ENCODE measurements at regions not wholly inside any gene's neighbourhood (a gene's known extent, or its start where the extent isn't known, plus 50 kb on each side); places are given as distances from the start of the nearest gene placed in this dataset.

- no peaks in the 10 kb centered on the region for H3K27me3 Mint-ChIP-seq
- POLR2A ChIA-PET: no interaction called here
- H3K36me3 Mint-ChIP-seq: no peaks in the 10 kb centered on the region
- H3K9me3 Mint-ChIP-seq: no peaks in the 10 kb centered on the region
- H3K27ac Mint-ChIP-seq: no peak overlapping the region
- no peak overlapping the region for H3K4me3 Mint-ChIP-seq
- H3K4me1 Mint-ChIP-seq: no peaks in the 10 kb centered on the region
- DNase-seq (no peak), ATAC-seq (ENCODE audit: low read depth) (no peak)
Measured at GRCh38 chr6:133688705-133689492, 200.0 kb upstream of the TCF21 start.

GRCh38 chr6:133689863-133690262, 199.1 kb upstream of the TCF21 start:
- Mint-ChIP-seq H3K4me3 (no peak overlapping the region), H3K4me1 (no peaks in the 10 kb centered on the region), H3K9me3 (no peaks in the 10 kb centered on the region), H3K27ac (no peak overlapping the region), H3K27me3 (no peaks in the 10 kb centered on the region), H3K36me3 (no peaks in the 10 kb centered on the region)
- POLR2A ChIA-PET: no interaction called here
- DNase-seq (no peak), ATAC-seq (ENCODE audit: low read depth) (no peak)

GRCh38 chr6:133693565-133693964, 195.3 kb upstream of the TCF21 start:
- POLR2A ChIA-PET: no interaction called here

GRCh38 chr6:133697185-133697584, 191.7 kb upstream of the TCF21 start:
- DNase-seq (no peak), ATAC-seq (ENCODE audit: low read depth) (no peak)
- H3K4me1 Mint-ChIP-seq: no peaks in the 10 kb centered on the region
- no peak overlapping the region for H3K4me3 Mint-ChIP-seq
- POLR2A ChIA-PET: no interaction called here
- no peaks in the 10 kb centered on the region for H3K36me3 Mint-ChIP-seq
- no peak overlapping the region for H3K27ac Mint-ChIP-seq
- no peaks in the 10 kb centered on the region for H3K9me3 Mint-ChIP-seq
- peaks cover 3% of the 10 kb centered on the region for H3K27me3 Mint-ChIP-seq

More at GRCh38 chr6:133693565-133693964, 195.3 kb upstream of the TCF21 start:
- no peak overlapping the region for H3K4me3 Mint-ChIP-seq
- ATAC-seq (ENCODE audit: low read depth) (no peak), DNase-seq (no peak)
- no peaks in the 10 kb centered on the region for H3K36me3 Mint-ChIP-seq
- H3K9me3 Mint-ChIP-seq: no peaks in the 10 kb centered on the region
- H3K27me3 Mint-ChIP-seq: no peaks in the 10 kb centered on the region
- no peak overlapping the region for H3K27ac Mint-ChIP-seq
- no peaks in the 10 kb centered on the region for H3K4me1 Mint-ChIP-seq

GRCh38 chr6:133697666-133698065, 191.2 kb upstream of the TCF21 start:
- Mint-ChIP-seq H3K4me1 (no peaks in the 10 kb centered on the region), H3K27me3 (peaks cover 6% of the 10 kb centered on the region), H3K36me3 (no peaks in the 10 kb centered on the region), H3K4me3 (no peak overlapping the region), H3K27ac (no peak overlapping the region), H3K9me3 (no peaks in the 10 kb centered on the region)
- ATAC-seq (ENCODE audit: low read depth) (no peak), DNase-seq (no peak)
- POLR2A ChIA-PET: no interaction called here

GRCh38 chr6:133698272-133698671, 190.6 kb upstream of the TCF21 start:
- H3K9me3 Mint-ChIP-seq: no peaks in the 10 kb centered on the region
- POLR2A ChIA-PET: no interaction called here
- ATAC-seq (ENCODE audit: low read depth): no peak

GRCh38 chr6:133699741-133700385, 189.1 kb upstream of the TCF21 start:
- no peak overlapping the region for H3K4me3 Mint-ChIP-seq
- H3K4me1 Mint-ChIP-seq: no peaks in the 10 kb centered on the region
- ATAC-seq (ENCODE audit: low read depth) (no peak), DNase-seq (no peak)
- H3K27ac Mint-ChIP-seq: no peak overlapping the region
- H3K27me3 Mint-ChIP-seq: peaks cover 8% of the 10 kb centered on the region
- no peaks in the 10 kb centered on the region for H3K36me3 Mint-ChIP-seq
- H3K9me3 Mint-ChIP-seq: no peaks in the 10 kb centered on the region
- POLR2A ChIA-PET: no interaction called here

More at GRCh38 chr6:133698272-133698671, 190.6 kb upstream of the TCF21 start:
- no peak overlapping the region for H3K4me3 Mint-ChIP-seq
- H3K27ac Mint-ChIP-seq: no peak overlapping the region
- H3K36me3 Mint-ChIP-seq: no peaks in the 10 kb centered on the region
- peaks cover 6% of the 10 kb centered on the region for H3K27me3 Mint-ChIP-seq
- no peaks in the 10 kb centered on the region for H3K4me1 Mint-ChIP-seq
- DNase-seq: no peak

GRCh38 chr6:133701633-133702331, 187.1 kb upstream of the TCF21 start:
- peaks cover 14% of the 10 kb centered on the region for H3K27me3 Mint-ChIP-seq
- H3K4me1 Mint-ChIP-seq: no peaks in the 10 kb centered on the region
- H3K36me3 Mint-ChIP-seq: no peaks in the 10 kb centered on the region
- no peak overlapping the region for H3K4me3 Mint-ChIP-seq
- no peak overlapping the region for H3K27ac Mint-ChIP-seq
- no peak for ATAC-seq (ENCODE audit: low read depth)
- POLR2A ChIA-PET: no interaction called here
- H3K9me3 Mint-ChIP-seq: no peaks in the 10 kb centered on the region
- no peak for DNase-seq

GRCh38 chr6:133704371-133704770, 184.5 kb upstream of the TCF21 start:
- H3K27ac Mint-ChIP-seq: no peak overlapping the region
- H3K27me3 Mint-ChIP-seq: peaks cover 14% of the 10 kb centered on the region
- ATAC-seq (ENCODE audit: low read depth) (no peak), DNase-seq (no peak)
- POLR2A ChIA-PET: no interaction called here
- no peaks in the 10 kb centered on the region for H3K36me3 Mint-ChIP-seq
- H3K9me3 Mint-ChIP-seq: no peaks in the 10 kb centered on the region
- no peak overlapping the region for H3K4me3 Mint-ChIP-seq
- peaks cover 6% of the 10 kb centered on the region for H3K4me1 Mint-ChIP-seq

GRCh38 chr6:133705066-133705465, 183.8 kb upstream of the TCF21 start:
- Mint-ChIP-seq H3K9me3 (no peaks in the 10 kb centered on the region), H3K36me3 (no peaks in the 10 kb centered on the region), H3K27me3 (peaks cover 14% of the 10 kb centered on the region), H3K4me1 (peaks cover 6% of the 10 kb centered on the region), H3K27ac (no peak overlapping the region), H3K4me3 (no peak overlapping the region)
- POLR2A ChIA-PET: no interaction called here
- ATAC-seq (ENCODE audit: low read depth): no peak
- DNase-seq: no peak

- DNase-seq (no peak), ATAC-seq (ENCODE audit: low read depth) (no peak)
- H3K4me3 Mint-ChIP-seq: no peak overlapping the region
- POLR2A ChIA-PET: no interaction called here
- H3K9me3 Mint-ChIP-seq: no peaks in the 10 kb centered on the region
- H3K27me3 Mint-ChIP-seq: peaks cover 14% of the 10 kb centered on the region
- H3K36me3 Mint-ChIP-seq: no peaks in the 10 kb centered on the region
- H3K27ac Mint-ChIP-seq: no peak overlapping the region
- H3K4me1 Mint-ChIP-seq: peaks cover 6% of the 10 kb centered on the region
Measured at GRCh38 chr6:133705731-133706130, 183.2 kb upstream of the TCF21 start.

GRCh38 chr6:133707456-133707855, 181.5 kb upstream of the TCF21 start:
- Mint-ChIP-seq H3K27ac (no peak overlapping the region), H3K4me1 (peaks cover 6% of the 10 kb centered on the region), H3K4me3 (no peak overlapping the region), H3K27me3 (peaks cover 10% of the 10 kb centered on the region), H3K36me3 (no peaks in the 10 kb centered on the region), H3K9me3 (no peaks in the 10 kb centered on the region)
- POLR2A ChIA-PET: no interaction called here
- ATAC-seq (ENCODE audit: low read depth): no peak
- no peak for DNase-seq

GRCh38 chr6:133710826-133711225, 178.1 kb upstream of the TCF21 start:
- DNase-seq (no peak), ATAC-seq (ENCODE audit: low read depth) (no peak)
- Mint-ChIP-seq H3K4me1 (peaks cover 10% of the 10 kb centered on the region), H3K9me3 (no peaks in the 10 kb centered on the region), H3K27ac (no peak overlapping the region), H3K4me3 (no peak overlapping the region), H3K36me3 (no peaks in the 10 kb centered on the region), H3K27me3 (peaks cover 7% of the 10 kb centered on the region)
- POLR2A ChIA-PET: no interaction called here

GRCh38 chr6:133715270-133715669, 173.6 kb upstream of the TCF21 start:
- ATAC-seq (ENCODE audit: low read depth): no peak
- Mint-ChIP-seq H3K4me3 (no peak overlapping the region), H3K27ac (no peak overlapping the region), H3K9me3 (no peaks in the 10 kb centered on the region), H3K4me1 (peaks cover 4% of the 10 kb centered on the region), H3K36me3 (no peaks in the 10 kb centered on the region), H3K27me3 (peaks cover 9% of the 10 kb centered on the region)
- no peak for DNase-seq
- POLR2A ChIA-PET: no interaction called here
